IMR-90 (cell line): ENCODE measurements at regions not wholly inside any gene's neighbourhood (a gene's known extent, or its start where the extent isn't known, plus 50 kb on each side); places are given as distances from the start of the nearest gene placed in this dataset.

ENCODE experiments used
- ATAC-seq: fragments of 200-7000 bp; cut with Tn5 transposase; 2 replicates; pipeline ENCODE4 v1.9.1; 2020; ENCODE audit warnings: low read depth, mild to moderate bottlenecking, moderate library complexity
- BruUV-seq: library from RNA; stranded (reverse); fragments of 400-500 nt; replicated peaks from 2 replicates; lab custom pipeline; 2021; lab: Mats Ljungman, UMichigan
- CTCF ChIA-PET: fragments of 300-600 bp; formaldehyde crosslinking; extraction: SDS; loops from one replicate; lab custom pipeline; 2021; ENCODE audit warnings: antibody characterized with exemption; lab: Yijun Ruan, JAX
- POLR2A ChIA-PET: fragments of 300-600 bp; sonication (Branson Sonifier 250); formaldehyde crosslinking; loops from one replicate; lab custom pipeline; 2022; ENCODE audit warnings: antibody characterized with exemption; ENCODE audit not compliant: unreplicated experiment; lab: Charles Lee
- DNase-seq: peaks from one replicate; pipeline ENCODE4 v3.0.0; 2013
- H2AFZ ChIP-seq: replicated peaks from 2 replicates; pipeline ENCODE3; 2013; ENCODE audit warnings: low read length, mild to moderate bottlenecking; ENCODE audit not compliant: poor library complexity
- H2AK5ac ChIP-seq: 2 replicates; pipeline ENCODE4 v1.6.1; 2013; ENCODE audit warnings: low read depth, low read length, inconsistent platforms
- H2AK9ac ChIP-seq: replicated peaks from 2 replicates; pipeline ENCODE3; 2013; ENCODE audit warnings: mild to moderate bottlenecking, low read depth, low read length, moderate library complexity; ENCODE audit not compliant: poor library complexity
- H2BK120ac ChIP-seq: 2 replicates; pipeline ENCODE4 v1.6.1; 2013; ENCODE audit warnings: low read depth, low read length, inconsistent platforms
- H2BK15ac ChIP-seq: 3 replicates; pipeline ENCODE4 v1.6.1; 2013; ENCODE audit warnings: low read depth, low read length, inconsistent platforms
- H2BK20ac ChIP-seq: 2 replicates; pipeline ENCODE4 v1.6.1; 2013; ENCODE audit warnings: low read depth, mild to moderate bottlenecking, inconsistent platforms, low read length, moderate library complexity
- H2BK5ac ChIP-seq: 2 replicates; pipeline ENCODE4 v1.6.1; 2013; ENCODE audit warnings: mild to moderate bottlenecking, low read depth, low read length, inconsistent platforms; ENCODE audit not compliant: poor library complexity, severe bottlenecking
- H3K14ac ChIP-seq: replicated peaks from 2 replicates; pipeline ENCODE4 v1.6.1; 2013; ENCODE audit warnings: low read depth, low read length, inconsistent platforms
- H3K18ac ChIP-seq: 2 replicates; pipeline ENCODE4 v1.6.1; 2013; ENCODE audit warnings: low read depth, low read length, control low read depth
- H3K23ac ChIP-seq: 2 replicates; pipeline ENCODE4 v1.6.1; 2013; ENCODE audit warnings: low read depth, low read length, inconsistent platforms
- H3K27ac ChIP-seq: 2 replicates; pipeline ENCODE4 v1.5.1; 2013; ENCODE audit warnings: mild to moderate bottlenecking, control low read depth, low read length; ENCODE audit not compliant: insufficient read depth
- H3K27me3 ChIP-seq: 2 replicates; pipeline ENCODE4 v1.6.1; 2013; ENCODE audit warnings: low read length; ENCODE audit not compliant: control insufficient read depth, insufficient read depth
- H3K36me3 ChIP-seq: 2 replicates; pipeline ENCODE4 v1.6.1; 2013; ENCODE audit warnings: low read length, mixed read lengths; ENCODE audit not compliant: control insufficient read depth, insufficient read depth
- H3K4ac ChIP-seq: 2 replicates; pipeline ENCODE4 v1.6.1; 2013; ENCODE audit warnings: low read depth, low read length, inconsistent platforms
- H3K4me1 ChIP-seq: 2 replicates; pipeline ENCODE4 v1.6.1; 2013; ENCODE audit warnings: low read length, mixed read lengths; ENCODE audit not compliant: control insufficient read depth, insufficient read depth
- H3K4me2 ChIP-seq: 2 replicates; pipeline ENCODE4 v1.6.1; 2013; ENCODE audit warnings: low read depth, mild to moderate bottlenecking, control low read depth, low read length, moderate library complexity
- H3K4me3 ChIP-seq: 2 replicates; pipeline ENCODE4 v1.5.1; 2013; ENCODE audit warnings: low read depth, mild to moderate bottlenecking, control low read depth, low read length, moderate library complexity; ENCODE audit not compliant: insufficient read depth
- H3K56ac ChIP-seq: 2 replicates; pipeline ENCODE4 v1.6.1; 2013; ENCODE audit warnings: low read length, inconsistent platforms; ENCODE audit not compliant: insufficient read depth; ENCODE audit errors: extremely low read depth
- H3K79me1 ChIP-seq, 2 experiments: 2 replicates each; pipeline ENCODE4 v1.6.1; 2013; ENCODE audit warnings: low read length in 2 of 2, inconsistent platforms in 1 of 2, low read depth in 1 of 2
- H3K9ac ChIP-seq: 2 replicates; pipeline ENCODE4 v1.6.1; 2013; ENCODE audit warnings: low read depth, low read length, control low read depth
- H3K9me1 ChIP-seq: 2 replicates; pipeline ENCODE4 v1.6.1; 2013; ENCODE audit warnings: low read length, inconsistent platforms; ENCODE audit not compliant: insufficient read depth
- H3K9me3 ChIP-seq: 2 replicates; pipeline ENCODE4 v1.6.1; 2013; ENCODE audit warnings: low read length; ENCODE audit not compliant: control insufficient read depth, insufficient read depth
- H4K20me1 ChIP-seq: 2 replicates; pipeline ENCODE4 v1.6.1; 2013; ENCODE audit warnings: low read length, inconsistent platforms; ENCODE audit not compliant: insufficient read depth
- H4K5ac ChIP-seq: 2 replicates; pipeline ENCODE4 v1.6.1; 2013; ENCODE audit warnings: mild to moderate bottlenecking, low read depth, low read length, control low read depth
- H4K8ac ChIP-seq, 2 experiments: 2 replicates each; pipeline ENCODE4 v1.6.1; 2013; ENCODE audit warnings: low read depth in 2 of 2, low read length in 2 of 2, control low read depth in 1 of 2, inconsistent platforms in 1 of 2
- H4K91ac ChIP-seq: 2 replicates; pipeline ENCODE4 v1.6.1; 2013; ENCODE audit warnings: low read depth, low read length, inconsistent platforms; ENCODE audit not compliant: insufficient read depth
- BHLHE40 ChIP-seq: fragments of 150-350 bp; IDR thresholded peaks from 2 replicates; pipeline ENCODE4 v1.6.1; 2016; ENCODE audit warnings: mild to moderate bottlenecking, low read depth, low read length
- CEBPB ChIP-seq: IDR thresholded peaks from 2 replicates; pipeline ENCODE4 v1.6.1; 2012; ENCODE audit warnings: low read depth, low read length, improper control_type of control experiment
- CHD1 ChIP-seq: IDR thresholded peaks from 2 replicates; pipeline ENCODE4 v1.6.1; 2012; ENCODE audit warnings: low read depth, low read length, improper control_type of control experiment
- FOS ChIP-seq: fragments of 150-350 bp; IDR thresholded peaks from 2 replicates; pipeline ENCODE4 v1.6.1; 2016; ENCODE audit warnings: low read depth, low read length
- MAFK ChIP-seq: IDR thresholded peaks from 2 replicates; pipeline ENCODE4 v1.6.1; 2012; ENCODE audit warnings: low read depth, low read length, improper control_type of control experiment
- MAZ ChIP-seq: IDR thresholded peaks from 2 replicates; pipeline ENCODE4 v1.6.1; 2012; ENCODE audit warnings: low read depth, mild to moderate bottlenecking, low read length, improper control_type of control experiment, moderate library complexity, borderline replicate concordance
- MXI1 ChIP-seq: IDR thresholded peaks from 2 replicates; pipeline ENCODE4 v1.6.1; 2012; ENCODE audit warnings: low read depth, mild to moderate bottlenecking, low read length, moderate library complexity, borderline replicate concordance
- NFE2L2 ChIP-seq: fragments of 150-350 bp; IDR thresholded peaks from 2 replicates; pipeline ENCODE4 v1.6.1; 2016; ENCODE audit warnings: low read depth, mild to moderate bottlenecking, low read length
- POLR2A ChIP-seq: IDR thresholded peaks from 2 replicates; pipeline ENCODE4 v1.6.1; 2012; ENCODE audit warnings: mild to moderate bottlenecking, low read depth, low read length
- RAD21 ChIP-seq: IDR thresholded peaks from 2 replicates; pipeline ENCODE4 v1.6.1; 2012; ENCODE audit warnings: low read length, improper control_type of control experiment
- RCOR1 ChIP-seq: IDR thresholded peaks from 2 replicates; pipeline ENCODE4 v1.6.1; 2012; ENCODE audit warnings: mild to moderate bottlenecking, low read length, improper control_type of control experiment; ENCODE audit not compliant: insufficient replicate concordance
- RFX5 ChIP-seq: IDR thresholded peaks from 2 replicates; pipeline ENCODE4 v1.8.0; 2012; ENCODE audit warnings: low read depth, mild to moderate bottlenecking, low read length, moderate library complexity
- SMC3 ChIP-seq: fragments of 150-350 bp; IDR thresholded peaks from 2 replicates; pipeline ENCODE4 v1.6.1; 2016; ENCODE audit warnings: low read depth, mild to moderate bottlenecking, antibody characterized with exemption, low read length, moderate library complexity
- WGBS, 2 experiments: methylation state at CpG; one replicate each; pipeline versions ENCODE4 v1.1.5 to v1.1.7; 2013; ENCODE audit warnings: missing lambda C conversion rate in 2 of 2; ENCODE audit not compliant: insufficient read length in 1 of 2; ENCODE audit errors: extremely low coverage in 2 of 2; 5-methylcytosine and 5-hydroxymethylcytosine counted together
- dilution Hi-C: fragments of 300-500 bp; cut with HindIII; formaldehyde crosslinking; loops from one replicate; pipeline ENCODE4 v1.14.3; 2018; ENCODE audit warnings: low sequenced_read_pairs; ENCODE audit not compliant: unreplicated experiment
- in situ Hi-C: fragments of 300-500 bp; cut with MboI; formaldehyde crosslinking; loops from 3 replicates; pipeline ENCODE4 v1.14.3; 2019; ENCODE audit warnings: low sequenced_read_pairs, inconsistent platforms, mixed read lengths
- intact Hi-C: fragments of 100-400 bp; cut with micrococcal nuclease; formaldehyde crosslinking; loops from 2 replicates; pipeline ENCODE4 v1.10.0; 2022
- TF ChIP-seq, protein P1 (sequence below): fragments of 150-350 bp; IDR thresholded peaks from 2 replicates; pipeline ENCODE4 v1.6.1; 2016; ENCODE audit warnings: low read depth, mild to moderate bottlenecking, low read length, moderate library complexity, borderline replicate concordance
- TF ChIP-seq, protein P2 (sequence below): conservative IDR thresholded peaks from 2 replicates; pipeline ENCODE4 v1.5.1; 2012; ENCODE audit warnings: mild to moderate bottlenecking, low read depth, low read length, improper control_type of control experiment
- TF ChIP-seq, protein P3 (sequence below): fragments of 150-350 bp; IDR thresholded peaks from 2 replicates; pipeline ENCODE4 v1.6.1; 2017; ENCODE audit warnings: mild to moderate bottlenecking, antibody characterized with exemption, low read length, low read depth

DNA sequence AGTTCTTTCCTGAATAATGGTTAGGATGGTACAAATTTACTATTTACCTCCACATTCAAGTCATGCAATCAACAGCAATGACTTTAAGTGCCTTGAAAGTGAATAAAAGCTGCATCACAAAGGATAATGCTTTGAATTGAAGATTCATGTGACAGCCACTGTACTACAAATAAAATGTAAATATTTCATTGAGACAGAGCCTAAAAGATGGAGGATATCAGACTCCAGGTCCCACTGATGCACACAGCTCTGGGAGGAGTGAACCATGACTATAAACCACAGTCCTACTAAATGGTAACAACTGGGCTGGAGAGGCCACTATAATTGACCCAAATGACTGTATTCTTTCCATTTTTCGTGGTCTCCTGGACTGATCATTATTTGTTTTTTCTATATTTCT is 576.9 kb downstream of the ADCYAP1 start:
- Histone ChIP-seq H2BK120ac (no peak overlapping the region), H3K79me1 (no peaks in the 10 kb centered on the region), H2BK5ac (no peak overlapping the region), H3K27ac (no peak overlapping the region), H3K23ac (no peak overlapping the region), H4K91ac (no peak overlapping the region), H2AFZ (no peak overlapping the region), H3K9ac (no peak overlapping the region), H4K8ac (no peak overlapping the region), H3K4ac (no peak overlapping the region), H3K4me2 (no peak overlapping the region), H3K56ac (no peak overlapping the region), H2BK20ac (no peak overlapping the region), H2AK5ac (no peak overlapping the region), H3K4me1 (no peaks in the 10 kb centered on the region), H3K14ac (no peak overlapping the region), H2AK9ac (no peak overlapping the region), H3K18ac (no peak overlapping the region), H3K9me1 (no peaks in the 10 kb centered on the region), H3K9me3 (0 out of 2 replicates have a peak, but pooled peaks cover 2% of the 10 kb centered on the region), H3K27me3 (no peaks in the 10 kb centered on the region), H3K4me3 (no peak overlapping the region), H3K36me3 (no peaks in the 10 kb centered on the region), H4K5ac (no peak overlapping the region), H2BK15ac (no peak overlapping the region), H4K20me1 (no peaks in the 10 kb centered on the region)
- ChIA-PET CTCF (no interaction called here), POLR2A (no interaction called here)
- dilution Hi-C loops (no loop called here), in situ Hi-C loops (no loop called here), intact Hi-C loops (no loop called here)
- BruUV-seq: no TSS peak
- WGBS, 2 experiments: no CpG with 5 or more reads among the region's 1 CpG
- DNase-seq (no peak), ATAC-seq (no peak)
- TF ChIP-seq, protein P1, sequence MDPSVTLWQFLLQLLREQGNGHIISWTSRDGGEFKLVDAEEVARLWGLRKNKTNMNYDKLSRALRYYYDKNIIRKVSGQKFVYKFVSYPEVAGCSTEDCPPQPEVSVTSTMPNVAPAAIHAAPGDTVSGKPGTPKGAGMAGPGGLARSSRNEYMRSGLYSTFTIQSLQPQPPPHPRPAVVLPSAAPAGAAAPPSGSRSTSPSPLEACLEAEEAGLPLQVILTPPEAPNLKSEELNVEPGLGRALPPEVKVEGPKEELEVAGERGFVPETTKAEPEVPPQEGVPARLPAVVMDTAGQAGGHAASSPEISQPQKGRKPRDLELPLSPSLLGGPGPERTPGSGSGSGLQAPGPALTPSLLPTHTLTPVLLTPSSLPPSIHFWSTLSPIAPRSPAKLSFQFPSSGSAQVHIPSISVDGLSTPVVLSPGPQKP: no peak
- TF ChIP-seq FOS: no peak
- no peak for TF ChIP-seq MAFK
- TF ChIP-seq BHLHE40: no peak
- no peak for TF ChIP-seq MAZ
- TF ChIP-seq NFE2L2: no peak
- TF ChIP-seq, protein P2, sequence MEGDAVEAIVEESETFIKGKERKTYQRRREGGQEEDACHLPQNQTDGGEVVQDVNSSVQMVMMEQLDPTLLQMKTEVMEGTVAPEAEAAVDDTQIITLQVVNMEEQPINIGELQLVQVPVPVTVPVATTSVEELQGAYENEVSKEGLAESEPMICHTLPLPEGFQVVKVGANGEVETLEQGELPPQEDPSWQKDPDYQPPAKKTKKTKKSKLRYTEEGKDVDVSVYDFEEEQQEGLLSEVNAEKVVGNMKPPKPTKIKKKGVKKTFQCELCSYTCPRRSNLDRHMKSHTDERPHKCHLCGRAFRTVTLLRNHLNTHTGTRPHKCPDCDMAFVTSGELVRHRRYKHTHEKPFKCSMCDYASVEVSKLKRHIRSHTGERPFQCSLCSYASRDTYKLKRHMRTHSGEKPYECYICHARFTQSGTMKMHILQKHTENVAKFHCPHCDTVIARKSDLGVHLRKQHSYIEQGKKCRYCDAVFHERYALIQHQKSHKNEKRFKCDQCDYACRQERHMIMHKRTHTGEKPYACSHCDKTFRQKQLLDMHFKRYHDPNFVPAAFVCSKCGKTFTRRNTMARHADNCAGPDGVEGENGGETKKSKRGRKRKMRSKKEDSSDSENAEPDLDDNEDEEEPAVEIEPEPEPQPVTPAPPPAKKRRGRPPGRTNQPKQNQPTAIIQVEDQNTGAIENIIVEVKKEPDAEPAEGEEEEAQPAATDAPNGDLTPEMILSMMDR: no peak
- no peak for TF ChIP-seq RFX5
- no peak for TF ChIP-seq CHD1
- TF ChIP-seq, protein P3, sequence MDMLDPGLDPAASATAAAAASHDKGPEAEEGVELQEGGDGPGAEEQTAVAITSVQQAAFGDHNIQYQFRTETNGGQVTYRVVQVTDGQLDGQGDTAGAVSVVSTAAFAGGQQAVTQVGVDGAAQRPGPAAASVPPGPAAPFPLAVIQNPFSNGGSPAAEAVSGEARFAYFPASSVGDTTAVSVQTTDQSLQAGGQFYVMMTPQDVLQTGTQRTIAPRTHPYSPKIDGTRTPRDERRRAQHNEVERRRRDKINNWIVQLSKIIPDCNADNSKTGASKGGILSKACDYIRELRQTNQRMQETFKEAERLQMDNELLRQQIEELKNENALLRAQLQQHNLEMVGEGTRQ: no peak
- TF ChIP-seq CEBPB: no peak
- TF ChIP-seq RCOR1: no peak
- TF ChIP-seq RAD21: no peak
- TF ChIP-seq POLR2A: no peak
- no peak for TF ChIP-seq SMC3
- TF ChIP-seq MXI1: no peak
